Testis (tissue), 2 donors: ENCODE measurements at regions not wholly inside any gene's neighbourhood (a gene's known extent, or its start where the extent isn't known, plus 50 kb on each side); places are given as distances from the start of the nearest gene placed in this dataset.
"Not testable (repeated sequence)": the region's sequence is repeated elsewhere in the genome, so short reads cannot be mapped to it uniquely, and the experiment has no call there.

Source experiments
- POLR2A ChIP-seq: fragments of 450-650 bp; IDR thresholded peaks from one replicate; pipeline ENCODE4 v1.6.1; 2017; ENCODE audit warnings: antibody characterized with exemption, mild to moderate bottlenecking, moderate library complexity
- TF ChIP-seq, protein P1 (sequence below), 3 experiments: fragments of 450-650 bp in 2 of 3; fragments of 200-600 bp in 1 of 3; sonication (generic) in 1 of 3; IDR thresholded peaks; one replicate each; pipeline ENCODE4 v1.5.1; 2016 to 2019; ENCODE audit warnings: antibody characterized with exemption in 3 of 3, mild to moderate bottlenecking in 2 of 3, moderate library complexity in 1 of 3

- TF ChIP-seq, protein P1, sequence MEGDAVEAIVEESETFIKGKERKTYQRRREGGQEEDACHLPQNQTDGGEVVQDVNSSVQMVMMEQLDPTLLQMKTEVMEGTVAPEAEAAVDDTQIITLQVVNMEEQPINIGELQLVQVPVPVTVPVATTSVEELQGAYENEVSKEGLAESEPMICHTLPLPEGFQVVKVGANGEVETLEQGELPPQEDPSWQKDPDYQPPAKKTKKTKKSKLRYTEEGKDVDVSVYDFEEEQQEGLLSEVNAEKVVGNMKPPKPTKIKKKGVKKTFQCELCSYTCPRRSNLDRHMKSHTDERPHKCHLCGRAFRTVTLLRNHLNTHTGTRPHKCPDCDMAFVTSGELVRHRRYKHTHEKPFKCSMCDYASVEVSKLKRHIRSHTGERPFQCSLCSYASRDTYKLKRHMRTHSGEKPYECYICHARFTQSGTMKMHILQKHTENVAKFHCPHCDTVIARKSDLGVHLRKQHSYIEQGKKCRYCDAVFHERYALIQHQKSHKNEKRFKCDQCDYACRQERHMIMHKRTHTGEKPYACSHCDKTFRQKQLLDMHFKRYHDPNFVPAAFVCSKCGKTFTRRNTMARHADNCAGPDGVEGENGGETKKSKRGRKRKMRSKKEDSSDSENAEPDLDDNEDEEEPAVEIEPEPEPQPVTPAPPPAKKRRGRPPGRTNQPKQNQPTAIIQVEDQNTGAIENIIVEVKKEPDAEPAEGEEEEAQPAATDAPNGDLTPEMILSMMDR (IDR thresholded peaks at IDR 0.05) = not testable (repeated sequence)
- TF ChIP-seq POLR2A = not testable (repeated sequence)
Observed at GRCh38 chrY:11151724-11152123, 1549.3 kb upstream of the USP9Y start.
